Right ventricle myocardium inferior (tissue), 1 donor: ENCODE measurements at regions not wholly inside any gene's neighbourhood (a gene's known extent, or its start where the extent isn't known, plus 50 kb on each side); places are given as distances from the start of the nearest gene placed in this dataset.

Experiments used
- ATAC-seq: fragments of 200-7000 bp; cut with Tn5 transposase; one replicate; pipeline ENCODE4 v1.9.1; 2020; ENCODE audit warnings: mild to moderate bottlenecking, moderate library complexity
- DNase-seq: peaks from one replicate; pipeline ENCODE4 v3.0.0; 2021; ENCODE audit errors: missing footprints
- intact Hi-C: fragments of 100-400 bp; cut with DNase I; formaldehyde crosslinking; loops from one replicate; pipeline ENCODE4 v1.11.0; 2022
- donor health status: DM: no; HTN: yes; CAD: no; lungs with severe emphysema.

DNA sequence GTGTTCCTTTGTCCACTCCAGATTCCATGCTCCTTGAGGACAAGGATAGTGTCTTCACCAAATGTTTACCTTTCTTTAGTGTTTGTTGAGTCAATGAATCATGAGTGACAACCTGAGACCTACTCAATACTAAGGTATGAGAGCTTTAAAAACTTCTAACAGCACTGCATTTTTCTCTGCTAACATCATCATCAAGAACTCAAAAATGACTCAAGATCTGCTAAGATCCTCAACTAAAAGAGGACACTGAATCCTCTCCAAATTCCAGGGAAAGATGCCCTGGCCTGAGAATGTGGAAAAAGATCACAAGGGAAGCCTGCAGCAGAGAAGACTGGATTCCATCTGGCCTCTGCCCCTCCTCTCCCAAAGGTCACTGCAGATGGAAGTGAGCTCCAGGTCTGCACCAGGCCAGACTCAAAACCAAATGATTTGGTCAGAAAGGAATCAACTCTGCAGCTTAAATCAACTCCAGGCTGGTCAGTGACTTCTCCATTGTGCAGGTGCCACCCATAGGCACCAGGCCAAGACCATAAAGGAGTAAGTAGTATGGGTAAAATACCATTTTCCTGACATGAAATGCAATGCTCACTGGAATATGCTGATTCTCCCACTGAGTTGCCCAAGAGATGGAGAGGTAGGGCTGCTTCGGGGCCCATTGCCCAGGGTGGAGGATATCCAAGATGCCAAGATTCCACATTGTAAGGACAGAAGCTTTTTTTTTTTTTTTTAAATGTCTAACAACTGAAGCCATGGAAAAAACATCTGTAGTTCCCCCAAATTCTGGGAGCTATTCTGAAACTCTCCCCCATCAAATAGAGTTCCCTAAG, 89.5 kb upstream of the DOCK9 start:
- ATAC-seq (no peak), DNase-seq (no peak)
- intact Hi-C loops, result no loop called here

DNA sequence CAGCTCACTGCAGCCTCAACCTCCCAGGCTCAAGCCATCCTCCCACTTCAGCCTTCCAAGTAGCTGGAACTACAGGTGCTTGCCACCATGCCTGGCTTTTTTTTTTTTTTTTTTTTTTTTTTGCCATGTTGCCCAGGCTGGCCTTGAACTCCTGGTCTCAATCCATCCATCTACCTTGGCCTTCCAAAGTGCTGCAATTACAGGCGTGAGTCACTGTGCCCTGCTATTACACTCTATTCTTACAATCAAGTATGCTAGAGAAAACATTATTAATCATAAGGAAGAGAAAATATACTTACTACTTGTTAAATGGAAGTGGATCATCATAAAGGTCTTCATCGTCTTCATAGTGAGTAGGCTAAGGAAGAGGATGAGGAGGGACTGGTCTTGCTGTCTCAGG, 93.3 kb upstream of the DOCK9 start:
- intact Hi-C loops, result no loop called here
- ATAC-seq, result no peak
- no peak for DNase-seq

DNA sequence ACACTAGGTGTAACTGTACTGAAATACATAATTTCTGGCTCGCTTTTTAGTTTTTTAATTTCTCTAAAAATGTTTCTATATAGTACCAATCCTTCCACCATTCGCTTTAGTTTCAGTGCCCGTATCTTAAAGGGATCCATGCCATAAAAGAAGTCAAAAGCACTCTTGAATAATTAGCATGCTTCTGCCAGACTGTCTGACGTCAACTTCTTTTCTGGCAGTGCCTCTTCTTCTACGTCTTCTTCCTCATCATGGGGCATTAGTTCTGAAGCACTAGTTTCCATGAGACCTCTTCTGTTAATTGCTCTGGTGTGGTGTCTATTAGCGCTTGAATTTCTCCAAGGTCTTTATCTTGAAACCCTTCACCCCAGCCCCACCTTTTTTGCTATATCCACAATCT, 93.8 kb upstream of the DOCK9 start:
- intact Hi-C loops, result no loop called here
- DNase-seq (no peak), ATAC-seq (no peak)

DNA sequence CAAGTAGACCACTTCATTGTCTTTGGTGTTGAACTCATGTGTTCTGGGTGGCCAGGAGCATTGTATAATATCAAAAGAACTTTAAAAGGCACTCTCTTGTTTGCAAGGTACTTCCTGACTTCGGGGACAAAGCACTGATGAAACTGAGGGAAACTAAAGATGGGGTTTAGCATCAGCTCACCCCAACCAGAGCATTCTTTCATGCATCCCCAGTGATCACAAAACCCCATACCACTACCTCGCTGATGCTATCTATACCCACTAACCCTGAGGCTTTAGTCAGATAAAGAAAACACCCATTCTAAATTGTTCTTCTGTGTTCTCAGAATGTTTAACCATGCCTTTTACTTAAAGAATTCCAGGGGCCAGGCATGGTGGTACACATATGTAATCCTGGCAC, 94.5 kb upstream of the DOCK9 start:
- ATAC-seq (no peak), DNase-seq (no peak)

DNA sequence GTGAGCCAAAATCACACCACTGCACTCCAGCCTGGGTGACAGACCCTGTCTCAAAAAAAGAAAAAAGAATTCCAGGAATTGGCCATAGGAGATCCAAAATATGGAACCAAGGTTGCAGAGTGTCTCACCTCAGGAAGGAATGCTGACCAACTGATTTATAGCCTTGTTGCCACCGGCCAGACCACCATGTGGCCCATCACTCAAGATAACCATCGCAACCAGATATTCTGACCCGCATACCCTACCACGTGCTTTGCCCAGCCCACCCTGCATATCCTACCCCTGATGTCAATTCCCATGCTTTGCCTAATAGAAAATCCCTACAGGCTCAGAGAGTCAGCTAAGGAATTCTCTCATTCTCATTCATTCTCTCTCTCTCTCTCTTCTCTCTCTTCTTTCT, 95.1 kb upstream of the DOCK9 start:
- no peak for DNase-seq
- intact Hi-C loops, result no loop called here
- ATAC-seq, result no peak

More for the DNA sequence above, 94.5 kb upstream of the DOCK9 start:
- intact Hi-C loops, result no loop called here

DNA sequence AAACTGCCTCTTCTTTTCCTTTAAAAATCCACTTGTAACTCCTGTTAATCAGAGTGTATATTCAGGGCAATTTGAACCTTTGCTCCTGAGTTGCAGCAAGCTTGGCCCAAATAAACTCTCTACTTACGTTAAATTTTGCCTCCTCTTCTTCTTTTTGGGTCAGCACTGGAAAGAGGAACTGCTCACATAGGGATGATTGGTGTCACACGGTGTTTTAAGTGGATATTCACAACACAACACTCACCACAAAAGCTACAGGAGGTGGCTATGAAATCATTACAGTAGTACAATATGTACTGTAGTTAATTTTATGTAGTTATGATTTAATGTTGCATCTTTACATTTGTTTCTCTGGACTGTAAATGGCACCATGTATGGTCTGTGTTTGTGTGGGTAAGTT, 96.8 kb upstream of the DOCK9 start:
- no peak for ATAC-seq
- intact Hi-C loops, result no loop called here
- no peak for DNase-seq

DNA sequence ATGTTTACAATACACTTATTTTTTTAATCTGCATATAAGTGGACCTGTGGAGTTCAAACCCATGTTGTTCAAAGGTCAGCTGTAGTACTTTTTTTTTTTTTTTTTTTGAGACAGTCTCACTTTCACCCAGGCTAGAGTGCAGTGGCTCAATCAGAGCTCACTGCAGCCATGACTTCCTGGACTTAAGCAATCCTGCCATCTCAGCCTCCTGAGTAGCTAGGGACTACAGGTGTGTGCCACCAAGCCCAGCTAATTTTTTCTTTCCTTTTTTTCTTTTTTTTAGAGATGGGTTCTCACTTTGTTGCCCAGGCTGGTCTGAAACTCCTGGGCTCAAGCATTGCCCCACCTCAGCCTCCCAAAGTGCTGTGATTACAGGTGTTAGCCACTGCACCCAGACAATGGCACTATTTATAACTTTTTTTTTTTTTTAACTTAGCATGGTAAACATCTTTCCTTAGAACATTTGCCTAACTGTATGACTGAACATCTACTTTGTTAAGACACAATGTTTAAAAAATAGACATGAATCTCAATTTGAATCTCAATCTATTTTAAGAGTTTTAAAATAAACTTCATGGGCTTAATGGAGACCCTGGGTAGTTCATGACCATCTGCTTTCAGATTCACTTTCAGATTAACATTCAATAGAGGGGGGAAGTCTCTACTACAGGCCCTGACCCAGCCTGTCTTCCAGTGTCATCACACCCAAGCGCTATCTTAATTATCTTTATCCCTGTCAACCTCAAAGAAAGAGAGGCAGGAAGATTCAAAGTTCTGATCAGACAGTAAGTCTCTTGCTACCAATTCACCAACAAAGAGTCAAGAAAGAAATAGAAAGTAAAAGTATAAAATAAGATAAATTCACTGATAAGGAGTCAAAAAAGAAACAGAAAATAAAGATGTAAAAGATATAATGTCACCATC, 97.7 kb upstream of the DOCK9 start:
- no peak for ATAC-seq
- DNase-seq, result no peak
- intact Hi-C loops, result no loop called here

DNA sequence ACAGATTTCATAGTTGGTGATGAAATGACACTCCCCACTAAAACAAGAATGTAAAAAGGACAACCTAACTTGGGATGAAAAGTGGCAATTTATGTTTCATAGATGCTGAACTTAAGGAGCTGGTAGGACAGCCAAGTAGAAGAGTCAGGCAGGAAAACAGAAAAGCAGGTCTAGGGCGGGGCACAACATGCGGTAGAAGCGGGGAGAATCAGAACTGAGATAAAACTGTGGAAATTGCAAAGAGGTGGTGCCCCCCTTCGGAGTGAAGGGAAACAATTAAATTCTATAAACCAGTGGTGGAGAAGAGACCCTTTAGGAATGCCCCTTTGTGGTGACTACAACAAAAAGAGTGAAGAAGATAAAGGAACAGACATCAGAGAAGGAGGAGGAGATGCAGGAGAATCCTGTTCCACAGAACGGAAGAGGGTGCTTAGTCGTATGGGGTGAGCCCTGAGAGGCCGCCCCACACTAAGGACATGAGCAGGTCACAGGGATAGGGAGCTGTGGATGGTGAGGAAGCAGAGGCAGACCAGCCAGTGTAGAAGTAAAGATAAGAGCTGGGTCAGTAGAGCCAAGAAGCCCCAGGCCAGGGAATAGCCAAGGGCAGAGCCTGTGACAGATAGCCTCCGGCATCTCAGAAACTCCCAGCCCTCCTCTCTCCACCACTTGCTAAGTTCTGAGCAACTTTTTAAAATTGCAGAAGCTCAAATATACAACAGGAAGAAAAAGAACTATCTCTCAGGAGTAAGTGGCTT, 100.3 kb upstream of the DOCK9 start:
- ATAC-seq, result no peak
- no peak for DNase-seq
- intact Hi-C loops, result no loop called here

DNA sequence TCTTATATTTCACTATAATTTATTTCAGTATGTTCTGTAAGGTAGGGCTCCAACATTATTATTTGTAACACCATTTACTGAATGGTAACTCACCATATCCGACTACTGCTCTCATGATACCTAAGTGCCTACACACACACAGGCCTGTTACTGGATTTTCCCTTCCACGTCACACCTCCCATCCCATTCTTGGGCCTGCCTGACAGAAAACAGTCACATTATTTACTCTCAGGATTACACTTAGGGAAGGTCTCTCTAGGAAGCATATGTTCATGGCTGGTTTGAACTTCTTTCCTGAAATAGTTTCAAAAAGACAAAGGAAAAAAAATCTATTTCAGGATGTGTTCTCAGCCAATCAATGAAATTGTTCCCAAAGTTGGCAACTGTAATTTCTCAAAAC, 102.3 kb upstream of the DOCK9 start:
- intact Hi-C loops, result no loop called here
- DNase-seq (no peak), ATAC-seq (no peak)

DNA sequence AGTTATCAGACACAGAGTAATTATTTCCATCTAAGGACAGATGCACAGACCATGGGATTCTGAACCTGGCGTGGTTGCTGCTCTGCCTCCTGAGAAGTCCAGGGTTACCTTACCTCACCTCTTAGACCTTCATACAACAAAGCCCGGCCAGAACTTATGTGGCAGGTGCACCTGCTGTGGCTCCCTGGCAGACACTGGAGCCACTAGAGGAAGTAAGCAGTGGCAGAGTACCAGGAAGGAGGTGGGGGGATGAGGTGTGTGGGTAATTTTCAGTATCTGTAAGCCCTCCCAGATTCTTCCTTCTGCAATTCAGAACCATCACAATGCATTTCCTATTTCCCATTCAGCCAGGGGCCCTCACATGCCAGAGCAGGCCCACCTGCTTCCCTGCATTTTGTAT, 106.1 kb upstream of the DOCK9 start:
- ATAC-seq (no peak), DNase-seq (no peak)
- intact Hi-C loops, result no loop called here

DNA sequence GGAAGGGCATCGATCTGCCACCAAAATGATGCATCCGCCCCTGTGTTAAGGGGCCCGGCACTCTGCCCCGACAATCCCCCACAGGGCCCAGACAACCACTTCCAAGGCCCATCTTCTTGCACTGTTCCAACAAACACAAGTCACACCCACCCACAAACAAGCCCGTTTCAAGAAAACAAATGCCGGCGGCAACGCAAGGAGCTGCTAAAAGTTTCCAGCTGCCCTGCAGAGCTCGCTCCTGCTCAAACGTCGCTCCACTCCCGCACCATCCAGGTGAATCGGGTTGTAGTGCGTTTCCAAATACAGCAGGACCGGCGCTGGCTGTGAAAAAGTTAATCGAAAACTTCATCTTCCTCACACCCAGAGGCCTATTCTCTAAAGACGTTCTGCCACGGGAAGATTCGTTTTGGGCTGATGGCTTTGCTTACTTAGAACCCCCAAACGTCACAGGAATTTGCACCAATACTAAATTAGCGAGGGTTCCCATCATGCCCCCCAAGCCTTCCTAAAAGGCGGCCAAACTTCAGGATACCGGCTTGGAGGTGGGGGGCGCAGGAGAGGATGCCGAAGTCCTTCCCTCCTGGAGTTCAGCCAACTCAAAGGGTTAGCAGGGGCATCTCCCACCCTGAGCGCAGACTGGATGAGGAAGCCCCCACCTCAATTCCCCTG, 107.4 kb upstream of the DOCK9 start:
- ATAC-seq (no peak), DNase-seq (no peak)
- intact Hi-C loops, result loop anchor here (5.0 kb wide), 1 partner anchor 182 kb away; no protein-coding TSS in a partner anchor

DNA sequence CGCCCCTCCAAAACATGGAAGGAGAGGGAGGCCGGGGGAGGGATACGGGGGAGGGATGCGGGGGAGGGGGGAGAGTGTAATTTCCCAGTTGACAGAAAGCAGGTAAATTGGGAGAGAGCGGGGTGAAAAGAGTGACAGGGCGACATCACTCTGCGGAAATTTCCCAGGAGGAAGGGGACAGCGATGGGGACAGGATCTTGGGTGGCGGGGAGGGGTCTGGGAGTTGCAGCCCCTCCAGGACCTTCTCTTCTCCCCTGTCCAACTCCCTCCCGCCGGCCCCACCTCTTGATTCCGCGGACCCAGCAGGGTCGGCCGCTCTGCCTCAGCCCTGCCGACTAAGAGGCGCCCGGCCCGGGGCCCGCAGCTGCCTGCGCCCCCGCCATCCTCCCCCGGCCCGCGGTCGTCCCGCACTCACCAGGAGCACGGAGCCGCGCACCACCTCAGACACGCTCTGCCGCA, 108.0 kb upstream of the DOCK9 start:
- ATAC-seq (peak; percentile 15), DNase-seq (no peak)
- intact Hi-C loops, result loop anchor here (5.0 kb wide), 1 partner anchor 181 kb away; no protein-coding TSS in a partner anchor

DNA sequence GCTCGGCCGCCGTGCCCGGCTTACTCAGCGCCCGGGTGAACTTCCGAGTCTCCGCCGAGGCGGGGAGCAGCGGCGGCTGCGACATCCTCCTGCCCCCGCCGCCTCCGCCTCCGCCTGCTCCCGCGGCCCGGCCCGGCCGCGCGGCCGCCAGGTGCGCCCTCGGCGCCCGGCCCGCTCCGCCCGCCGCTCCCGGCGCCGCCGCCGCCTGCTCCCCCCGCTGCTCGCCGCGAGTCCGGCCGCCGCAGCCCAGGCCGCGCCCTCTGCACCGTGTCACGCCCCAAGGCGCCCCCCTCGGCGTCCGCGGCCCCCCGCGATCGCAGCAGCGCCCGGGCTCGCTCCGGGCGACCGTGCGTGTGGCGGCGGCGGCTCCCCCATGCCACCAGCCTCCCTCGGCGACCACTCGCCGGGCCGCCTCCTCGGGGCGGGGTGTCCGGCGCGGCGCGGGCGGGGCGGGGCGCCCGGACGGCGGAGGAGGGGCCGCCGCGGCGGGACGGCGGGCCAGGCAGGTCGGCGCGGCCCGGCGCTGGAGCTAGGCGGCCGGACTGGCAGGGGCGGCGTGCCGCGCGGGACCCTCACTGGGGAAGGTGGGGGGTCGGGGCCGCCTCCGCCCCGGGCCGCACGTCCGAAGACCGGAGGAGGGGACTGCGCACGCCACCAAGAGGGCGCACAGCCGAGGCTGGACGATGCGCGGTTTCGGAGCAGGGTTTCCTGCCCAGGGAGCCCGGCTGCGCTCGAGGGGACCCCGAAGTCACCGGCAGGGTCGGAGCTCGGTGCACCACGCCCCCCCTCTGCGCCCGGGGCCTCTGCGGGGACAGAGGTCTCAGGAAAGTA, 108.6 kb upstream of the DOCK9 start:
- ATAC-seq (peak; percentile 58), DNase-seq (peak; percentile 75)
- intact Hi-C loops, result loop anchor here (5.0 kb wide), 1 partner anchor 181 kb away; no protein-coding TSS in a partner anchor

DNA sequence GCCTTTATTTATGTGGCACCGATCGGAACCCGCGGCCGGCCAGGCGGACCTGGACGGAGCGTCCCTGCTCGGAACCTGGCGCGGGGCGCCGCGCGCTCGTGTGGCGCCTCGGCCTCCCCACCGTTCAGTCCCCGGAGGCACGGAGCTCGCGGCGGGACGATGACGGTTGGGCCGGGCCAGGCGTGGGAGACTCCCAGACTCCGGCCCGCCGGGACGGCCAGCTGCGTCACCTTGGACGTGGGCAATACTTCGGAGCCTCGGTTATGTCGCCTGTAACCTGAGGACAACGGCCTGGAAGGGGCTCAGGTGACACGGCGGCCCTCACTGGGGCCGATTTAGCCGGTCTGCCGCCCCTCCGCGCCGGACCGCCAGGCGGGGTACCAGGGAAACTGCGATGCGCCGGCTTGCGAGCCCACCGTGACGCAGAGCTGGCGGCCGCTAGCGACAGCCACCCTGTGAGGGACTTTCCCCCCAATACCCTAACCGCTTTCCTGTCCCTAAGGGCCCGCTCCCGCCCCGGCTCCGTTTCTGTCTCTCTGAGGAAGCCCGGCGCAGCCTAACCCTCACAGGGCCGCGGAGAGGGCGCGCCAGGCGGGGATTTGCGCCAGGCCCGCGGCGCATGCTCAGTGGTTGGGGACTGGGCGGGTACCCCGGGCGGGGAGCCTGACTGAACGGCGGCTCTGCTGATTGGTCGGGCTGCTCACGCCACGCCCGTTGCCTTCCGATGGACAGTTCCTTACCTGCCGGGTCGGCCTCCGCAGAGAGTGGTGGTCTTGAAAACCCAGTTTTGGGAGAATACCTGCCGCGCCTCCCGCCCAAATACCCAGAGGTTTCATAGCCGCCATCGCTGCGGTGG, 109.5 kb upstream of the DOCK9 start:
- DNase-seq (peak; percentile 94), ATAC-seq (peak; percentile 97)
- intact Hi-C loops, result loop anchor here (5.0 kb wide), 1 partner anchor 180 kb away; no protein-coding TSS in a partner anchor

DNA sequence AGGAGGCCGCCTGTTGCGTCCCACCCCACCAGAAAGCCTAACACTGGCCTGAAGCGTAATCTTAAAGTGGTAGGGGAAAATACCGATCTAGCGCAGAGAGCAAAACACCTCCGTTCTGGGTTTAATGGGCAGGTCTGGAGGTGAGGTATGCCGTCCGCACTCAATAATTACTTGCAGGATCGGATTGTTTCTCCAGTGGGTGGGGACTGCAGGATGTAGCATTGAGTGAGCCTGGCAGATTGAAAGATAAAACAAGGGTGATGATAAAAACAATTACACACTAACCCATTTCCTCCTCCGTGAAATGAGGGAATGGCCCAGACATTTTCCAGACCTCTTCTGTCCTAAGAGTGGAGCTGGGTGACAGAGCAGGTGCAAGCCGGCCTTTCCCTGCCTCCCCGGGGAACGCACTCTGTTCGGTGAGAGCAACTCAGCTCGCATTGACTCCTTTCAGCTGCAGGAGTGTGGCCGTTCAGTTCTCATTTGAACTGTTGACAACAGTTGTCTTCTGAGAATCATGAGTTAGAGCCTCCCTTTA, 110.2 kb upstream of the DOCK9 start:
- peak; percentile 6 for ATAC-seq

DNA sequence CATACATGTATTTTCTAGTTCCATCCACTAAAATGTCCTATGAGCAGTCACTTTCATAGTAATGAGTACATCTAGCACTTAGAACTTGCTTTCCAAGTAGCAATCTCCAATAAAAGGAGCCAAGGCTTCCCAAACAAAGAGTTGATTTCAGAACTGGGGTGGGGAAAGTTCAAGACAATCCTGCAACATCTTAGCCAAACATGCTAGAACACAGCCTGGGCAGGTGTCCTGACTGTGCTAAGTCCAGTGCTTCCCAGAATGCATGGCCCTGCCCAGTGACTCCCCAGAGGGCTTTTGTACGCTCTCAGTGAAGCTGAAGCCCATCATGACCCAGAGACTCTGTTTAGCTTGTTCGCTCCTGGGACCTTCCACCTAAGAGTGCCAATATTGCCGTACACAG, 106.7 kb upstream of the UBAC2 start:
- ATAC-seq (no peak), DNase-seq (no peak)
- intact Hi-C loops, result no loop called here

More for the DNA sequence above, 110.2 kb upstream of the DOCK9 start:
- DNase-seq, result no peak
- intact Hi-C loops, result loop anchor here (5.0 kb wide), 1 partner anchor 179 kb away; no protein-coding TSS in a partner anchor
